ENCODE measurements at regions not wholly inside any gene's neighbourhood (a gene's known extent, or its start where the extent isn't known, plus 50 kb on each side); places are given as distances from the start of the nearest gene placed in this dataset.

GRCh38 chr12:115620816-115621215 is 656.7 kb downstream of the MED13L start:
- H2AFZ ChIP-seq (ENCODE audit: low read depth, low read length), result no peak overlapping the region
- H3K9ac ChIP-seq (replicated peaks; ENCODE audit: extremely low read depth, insufficient read depth, low read length), result no peak overlapping the region
- no peaks in the 10 kb centered on the region for H3K79me2 ChIP-seq (ENCODE audit: control insufficient read depth, insufficient read depth, low read length)
- TF ChIP-seq GATA2 (IDR thresholded peaks at IDR 0.05; ENCODE audit: insufficient read depth, insufficient read length, low read depth, low read length) (no peak), POLR2A (IDR thresholded peaks at IDR 0.05; ENCODE audit: low read depth, low read length) (no peak), POLR2AphosphoS5 (IDR thresholded peaks at IDR 0.05; ENCODE audit: insufficient read depth, low read depth, low read length) (no peak), FOS (IDR thresholded peaks at IDR 0.05; ENCODE audit: borderline replicate concordance, insufficient read depth, low read length) (no peak), MAX (IDR thresholded peaks at IDR 0.05; ENCODE audit: insufficient read depth, insufficient read length) (no peak), JUN (IDR thresholded peaks at IDR 0.05; ENCODE audit: borderline replicate concordance, insufficient read depth, insufficient read length, low read depth) (no peak), MYC (IDR thresholded peaks at IDR 0.05; ENCODE audit: low read depth, low read length) (no peak), EZH2 (IDR thresholded peaks at IDR 0.05; ENCODE audit: borderline replicate concordance, low read depth, low read length, severe bottlenecking) (no peak), CTCF (IDR thresholded peaks at IDR 0.05; ENCODE audit: extremely low read depth in 1 of 2, insufficient read depth in 1 of 2, low read depth in 1 of 2, low read length in 2 of 2) (no peak)
- no peaks in the 10 kb centered on the region for H3K36me3 ChIP-seq (ENCODE audit: control insufficient read depth in 2 of 2, extremely low read depth in 1 of 2, insufficient read depth in 2 of 2, low read length in 2 of 2)
- dilution Hi-C loops (cut with MboI; ENCODE audit: extremely low pct_ligation_motif_present, low sequenced_read_pairs) (no loop called here), intact Hi-C loops (cut with micrococcal nuclease) (no loop called here)
- H3K9me1 ChIP-seq (replicated peaks; ENCODE audit: control insufficient read depth, extremely low read depth, insufficient read depth, low read length), result no peaks in the 10 kb centered on the region
- no peak overlapping the region for H3K4me2 ChIP-seq (ENCODE audit: insufficient read depth, low read length)
- BruUV-seq (replicated peaks), result no TSS peak
- DNase-seq (ENCODE audit: low read depth, low spot score) (no peak), FAIRE-seq (no peak)
- ChIA-PET POLR2A (no interaction called here), CTCF (no interaction called here)
- H4K20me1 ChIP-seq (replicated peaks; ENCODE audit: control insufficient read depth, extremely low read depth, insufficient read depth, low read length), result no peaks in the 10 kb centered on the region
- no peaks in the 10 kb centered on the region for H3K4me1 ChIP-seq (ENCODE audit: control insufficient read depth, extremely low read depth, insufficient read depth, low read length)
- no peaks in the 10 kb centered on the region for H3K27me3 ChIP-seq (ENCODE audit: control insufficient read depth in 2 of 2, insufficient read depth in 2 of 2, low read length in 2 of 2)
- H3K27ac ChIP-seq (ENCODE audit: insufficient read depth, low read depth, low read length), result no peak overlapping the region
- no peak overlapping the region for H3K4me3 ChIP-seq (replicated peaks in 1 of 3; ENCODE audit: insufficient read depth in 1 of 3, low read depth in 1 of 3, low read length in 3 of 3)
- peaks cover 5% of the 10 kb centered on the region for H3K9me3 ChIP-seq (replicated peaks; ENCODE audit: control insufficient read depth, insufficient read depth, low read length)

Data from endothelial cell of umbilical vein (primary cell).